ENCODE measurements at regions not wholly inside any gene's neighbourhood (a gene's known extent, or its start where the extent isn't known, plus 50 kb on each side); places are given as distances from the start of the nearest gene placed in this dataset.

GRCh38 chr22:27456696-27457503 is 344.7 kb downstream of the MN1 start:
- H3K27ac ChIP-seq (ENCODE audit: low read length, poor library complexity, severe bottlenecking), result peak overlapping the region; percentile 69
- 13% methylated on average over 9 of the region's 10 CpGs for WGBS
- peak overlapping the region; percentile 77 for H4K91ac ChIP-seq (ENCODE audit: low read length)
- peak overlapping the region; percentile 45 to 61 for H2BK12ac ChIP-seq (ENCODE audit: low read length in 2 of 2)
- no peak overlapping the region for H3K23ac ChIP-seq (ENCODE audit: low read length in 2 of 2)
- H3K79me1 ChIP-seq (replicated peaks; ENCODE audit: low read length, poor library complexity, severe bottlenecking), result no peaks in the 10 kb centered on the region
- H3K9me3 ChIP-seq (ENCODE audit: control insufficient read depth, low read length), result no peaks in the 10 kb centered on the region
- no peak overlapping the region for H2BK15ac ChIP-seq (ENCODE audit: low read depth, poor library complexity, severe bottlenecking)
- H3K4me2 ChIP-seq (ENCODE audit: low read length, poor library complexity, severe bottlenecking), result no peak overlapping the region
- peaks cover 0 to 11% of the 10 kb centered on the region in 2 experiments for H3K27me3 ChIP-seq (ENCODE audit: control insufficient read depth in 1 of 2, insufficient read depth in 1 of 2, low read length in 2 of 2)
- no peak overlapping the region for H3K14ac ChIP-seq (ENCODE audit: low read length in 2 of 2)
- H2BK5ac ChIP-seq (ENCODE audit: low read depth, low read length, poor library complexity, severe bottlenecking), result no peak overlapping the region
- H2AK5ac ChIP-seq (ENCODE audit: low read length, severe bottlenecking), result peak overlapping the region; percentile 55
- H3K4ac ChIP-seq (ENCODE audit: low read depth in 1 of 2, low read length in 2 of 2), result peak overlapping the region in 1 of 2 experiments; percentile 76
- DNase-seq, result peak; percentile 92
- peak overlapping the region; percentile 29 for H2BK120ac ChIP-seq (ENCODE audit: low read depth, low read length)
- peak overlapping the region; percentile 58 to 73 for H3K18ac ChIP-seq (ENCODE audit: low read depth in 1 of 2, low read length in 2 of 2)
- peak overlapping the region; percentile 79 for H4K8ac ChIP-seq (ENCODE audit: low read length)
- peak overlapping the region; percentile 48 for H3K9ac ChIP-seq (ENCODE audit: low read length)
- no peak overlapping the region for H2AFZ ChIP-seq (ENCODE audit: low read depth, low read length)
- H3K36me3 ChIP-seq (ENCODE audit: control insufficient read depth in 1 of 2, insufficient read depth in 2 of 2, low read depth in 1 of 2, low read length in 2 of 2), result no peaks in the 10 kb centered on the region
- H3K4me3 ChIP-seq (ENCODE audit: insufficient read depth in 1 of 2, low read depth in 1 of 2, low read length in 2 of 2), result no peak overlapping the region
- H3K4me1 ChIP-seq (ENCODE audit: control insufficient read depth, insufficient read depth, low read depth, low read length), result peaks cover 14% of the 10 kb centered on the region

- no peak overlapping the region for H4K8ac ChIP-seq (ENCODE audit: low read length)
- H2AK5ac ChIP-seq (ENCODE audit: low read length, severe bottlenecking), result peak overlapping the region; percentile 33
- H3K79me1 ChIP-seq (replicated peaks; ENCODE audit: low read length, poor library complexity, severe bottlenecking), result no peaks in the 10 kb centered on the region
- no peak overlapping the region for H3K14ac ChIP-seq (ENCODE audit: low read length in 2 of 2)
- no peak overlapping the region for H2BK15ac ChIP-seq (ENCODE audit: low read depth, poor library complexity, severe bottlenecking)
- no peak overlapping the region for H3K4me2 ChIP-seq (ENCODE audit: low read length, poor library complexity, severe bottlenecking)
- no peak overlapping the region for H3K18ac ChIP-seq (ENCODE audit: low read depth in 1 of 2, low read length in 2 of 2)
- H2BK120ac ChIP-seq (ENCODE audit: low read depth, low read length), result no peak overlapping the region
- H3K27ac ChIP-seq (ENCODE audit: low read length, poor library complexity, severe bottlenecking), result no peak overlapping the region
- WGBS, result 88% methylated on average over 3 of the region's 3 CpGs
- H4K91ac ChIP-seq (ENCODE audit: low read length), result no peak overlapping the region
- H2BK5ac ChIP-seq (ENCODE audit: low read depth, low read length, poor library complexity, severe bottlenecking), result no peak overlapping the region
- no peak overlapping the region for H2BK12ac ChIP-seq (ENCODE audit: low read length in 2 of 2)
- H3K4me3 ChIP-seq (ENCODE audit: insufficient read depth in 1 of 2, low read depth in 1 of 2, low read length in 2 of 2), result no peak overlapping the region
- no peak overlapping the region for H2AFZ ChIP-seq (ENCODE audit: low read depth, low read length)
- H3K36me3 ChIP-seq (ENCODE audit: control insufficient read depth in 1 of 2, insufficient read depth in 2 of 2, low read depth in 1 of 2, low read length in 2 of 2), result no peaks in the 10 kb centered on the region
- H3K27me3 ChIP-seq (ENCODE audit: control insufficient read depth in 1 of 2, insufficient read depth in 1 of 2, low read length in 2 of 2), result peaks cover 0 to 8% of the 10 kb centered on the region in 2 experiments
- DNase-seq, result no peak
- no peak overlapping the region for H3K23ac ChIP-seq (ENCODE audit: low read length in 2 of 2)
- no peaks in the 10 kb centered on the region for H3K9me3 ChIP-seq (ENCODE audit: control insufficient read depth, low read length)
- no peak overlapping the region for H3K4ac ChIP-seq (ENCODE audit: low read depth in 1 of 2, low read length in 2 of 2)
- H3K4me1 ChIP-seq (ENCODE audit: control insufficient read depth, insufficient read depth, low read depth, low read length), result peaks cover 22% of the 10 kb centered on the region
- no peak overlapping the region for H3K9ac ChIP-seq (ENCODE audit: low read length)
These were observed 341.6 kb downstream of the MN1 start for GRCh38 chr22:27459999-27460398.

GRCh38 chr22:27460591-27461347 is 340.8 kb downstream of the MN1 start:
- Histone ChIP-seq H3K23ac (ENCODE audit: low read length in 2 of 2) (no peak overlapping the region), H2BK5ac (ENCODE audit: low read depth, low read length, poor library complexity, severe bottlenecking) (no peak overlapping the region), H3K36me3 (ENCODE audit: control insufficient read depth in 1 of 2, insufficient read depth in 2 of 2, low read depth in 1 of 2, low read length in 2 of 2) (no peaks in the 10 kb centered on the region), H3K4me1 (ENCODE audit: control insufficient read depth, insufficient read depth, low read depth, low read length) (peaks cover 22% of the 10 kb centered on the region), H4K8ac (ENCODE audit: low read length) (no peak overlapping the region), H3K4me3 (ENCODE audit: insufficient read depth in 1 of 2, low read depth in 1 of 2, low read length in 2 of 2) (peak overlapping the region in 1 of 2 experiments; percentile 4), H2AK5ac (ENCODE audit: low read length, severe bottlenecking) (peak overlapping the region; percentile 32), H2BK15ac (ENCODE audit: low read depth, poor library complexity, severe bottlenecking) (no peak overlapping the region), H2BK120ac (ENCODE audit: low read depth, low read length) (no peak overlapping the region), H3K27ac (ENCODE audit: low read length, poor library complexity, severe bottlenecking) (no peak overlapping the region), H2AFZ (ENCODE audit: low read depth, low read length) (no peak overlapping the region), H2BK12ac (ENCODE audit: low read length in 2 of 2) (no peak overlapping the region), H3K9me3 (ENCODE audit: control insufficient read depth, low read length) (no peaks in the 10 kb centered on the region), H3K4me2 (ENCODE audit: low read length, poor library complexity, severe bottlenecking) (no peak overlapping the region), H3K14ac (ENCODE audit: low read length in 2 of 2) (no peak overlapping the region), H3K9ac (ENCODE audit: low read length) (no peak overlapping the region), H3K27me3 (ENCODE audit: control insufficient read depth in 1 of 2, insufficient read depth in 1 of 2, low read length in 2 of 2) (peaks cover 0 to 16% of the 10 kb centered on the region in 2 experiments), H4K91ac (ENCODE audit: low read length) (no peak overlapping the region), H3K4ac (ENCODE audit: low read depth in 1 of 2, low read length in 2 of 2) (no peak overlapping the region), H3K79me1 (replicated peaks; ENCODE audit: low read length, poor library complexity, severe bottlenecking) (no peaks in the 10 kb centered on the region), H3K18ac (ENCODE audit: low read depth in 1 of 2, low read length in 2 of 2) (no peak overlapping the region)
- DNase-seq, result no peak
- WGBS, result 81% methylated on average over 4 of the region's 6 CpGs

- Histone ChIP-seq H2BK120ac (ENCODE audit: low read depth, low read length) (no peak overlapping the region), H3K4me2 (ENCODE audit: low read length, poor library complexity, severe bottlenecking) (no peak overlapping the region), H3K23ac (ENCODE audit: low read length in 2 of 2) (no peak overlapping the region), H3K9ac (ENCODE audit: low read length) (no peak overlapping the region), H3K9me3 (ENCODE audit: control insufficient read depth, low read length) (no peaks in the 10 kb centered on the region), H2BK5ac (ENCODE audit: low read depth, low read length, poor library complexity, severe bottlenecking) (no peak overlapping the region), H3K27me3 (ENCODE audit: control insufficient read depth in 1 of 2, insufficient read depth in 1 of 2, low read length in 2 of 2) (peaks cover 0 to 16% of the 10 kb centered on the region in 2 experiments), H4K8ac (ENCODE audit: low read length) (no peak overlapping the region), H3K4ac (ENCODE audit: low read depth in 1 of 2, low read length in 2 of 2) (no peak overlapping the region), H3K27ac (ENCODE audit: low read length, poor library complexity, severe bottlenecking) (peak overlapping the region; percentile 5), H3K14ac (ENCODE audit: low read length in 2 of 2) (no peak overlapping the region), H4K91ac (ENCODE audit: low read length) (no peak overlapping the region), H3K4me1 (ENCODE audit: control insufficient read depth, insufficient read depth, low read depth, low read length) (peaks cover 22% of the 10 kb centered on the region), H2AK5ac (ENCODE audit: low read length, severe bottlenecking) (peak overlapping the region; percentile 29), H2AFZ (ENCODE audit: low read depth, low read length) (no peak overlapping the region), H3K4me3 (ENCODE audit: insufficient read depth in 1 of 2, low read depth in 1 of 2, low read length in 2 of 2) (no peak overlapping the region), H2BK15ac (ENCODE audit: low read depth, poor library complexity, severe bottlenecking) (no peak overlapping the region), H3K36me3 (ENCODE audit: control insufficient read depth in 1 of 2, insufficient read depth in 2 of 2, low read depth in 1 of 2, low read length in 2 of 2) (no peaks in the 10 kb centered on the region), H3K18ac (ENCODE audit: low read depth in 1 of 2, low read length in 2 of 2) (no peak overlapping the region), H3K79me1 (replicated peaks; ENCODE audit: low read length, poor library complexity, severe bottlenecking) (no peaks in the 10 kb centered on the region), H2BK12ac (ENCODE audit: low read length in 2 of 2) (no peak overlapping the region)
- peak; percentile 79 for DNase-seq
- WGBS, result 11% methylated on average over 2 of the region's 3 CpGs
These were observed 340.1 kb downstream of the MN1 start for GRCh38 chr22:27461470-27461869.
